ENCODE measurements at regions not wholly inside any gene's neighbourhood (a gene's known extent, or its start where the extent isn't known, plus 50 kb on each side); places are given as distances from the start of the nearest gene placed in this dataset.

GRCh38 chr16:9536905-9537304 lies 445.5 kb downstream of the HAPSTR1 start:
- CTCF ChIA-PET, result no interaction called here
- intact Hi-C loops (cut with micrococcal nuclease) (no loop called here), dilution Hi-C loops (cut with MboI; ENCODE audit: extremely low pct_ligation_motif_present, low sequenced_read_pairs) (no loop called here)
- Histone ChIP-seq H3K27ac (ENCODE audit: insufficient read depth, low read depth, low read length) (no peak overlapping the region), H3K9me3 (replicated peaks; ENCODE audit: control insufficient read depth, insufficient read depth, low read length) (no peaks in the 10 kb centered on the region), H3K4me3 (replicated peaks in 1 of 3; ENCODE audit: insufficient read depth in 1 of 3, low read depth in 1 of 3, low read length in 3 of 3) (no peak overlapping the region), H4K20me1 (replicated peaks; ENCODE audit: control insufficient read depth, extremely low read depth, insufficient read depth, low read length) (no peaks in the 10 kb centered on the region), H3K9me1 (replicated peaks; ENCODE audit: control insufficient read depth, extremely low read depth, insufficient read depth, low read length) (no peaks in the 10 kb centered on the region), H3K9ac (replicated peaks; ENCODE audit: extremely low read depth, insufficient read depth, low read length) (no peak overlapping the region), H3K27me3 (ENCODE audit: control insufficient read depth in 2 of 2, insufficient read depth in 2 of 2, low read length in 2 of 2) (no peaks in the 10 kb centered on the region), H3K4me2 (ENCODE audit: insufficient read depth, low read length) (no peak overlapping the region), H3K4me1 (ENCODE audit: control insufficient read depth, extremely low read depth, insufficient read depth, low read length) (no peaks in the 10 kb centered on the region), H3K79me2 (ENCODE audit: control insufficient read depth, insufficient read depth, low read length) (no peaks in the 10 kb centered on the region), H3K36me3 (ENCODE audit: control insufficient read depth in 2 of 2, extremely low read depth in 1 of 2, insufficient read depth in 2 of 2, low read length in 2 of 2) (no peaks in the 10 kb centered on the region), H2AFZ (ENCODE audit: low read depth, low read length) (no peak overlapping the region)
- TF ChIP-seq FOS (IDR thresholded peaks at IDR 0.05; ENCODE audit: borderline replicate concordance, insufficient read depth, low read length) (no peak), CTCF (IDR thresholded peaks at IDR 0.05; ENCODE audit: extremely low read depth in 1 of 2, insufficient read depth in 1 of 2, low read depth in 1 of 2, low read length in 2 of 2) (no peak), GATA2 (IDR thresholded peaks at IDR 0.05; ENCODE audit: insufficient read depth, insufficient read length, low read depth, low read length) (no peak), JUN (IDR thresholded peaks at IDR 0.05; ENCODE audit: borderline replicate concordance, insufficient read depth, insufficient read length, low read depth) (no peak), POLR2A (IDR thresholded peaks at IDR 0.05; ENCODE audit: low read depth, low read length) (no peak), POLR2AphosphoS5 (IDR thresholded peaks at IDR 0.05; ENCODE audit: insufficient read depth, low read depth, low read length) (no peak), MYC (IDR thresholded peaks at IDR 0.05; ENCODE audit: low read depth, low read length) (no peak)
- POLR2A ChIA-PET, result no interaction called here
- BruUV-seq (replicated peaks), result no TSS peak
- no peak for FAIRE-seq
- DNase-seq (ENCODE audit: low read depth, low spot score), result no peak

GRCh38 chr16:9539346-9539745 lies 447.9 kb downstream of the HAPSTR1 start:
- H3K4me3 ChIP-seq (replicated peaks in 1 of 3; ENCODE audit: insufficient read depth in 1 of 3, low read depth in 1 of 3, low read length in 3 of 3), result no peak overlapping the region
- BruUV-seq (replicated peaks), result no TSS peak
- no peak overlapping the region for H3K9ac ChIP-seq (replicated peaks; ENCODE audit: extremely low read depth, insufficient read depth, low read length)
- no peaks in the 10 kb centered on the region for H3K9me1 ChIP-seq (replicated peaks; ENCODE audit: control insufficient read depth, extremely low read depth, insufficient read depth, low read length)
- ChIA-PET POLR2A (no interaction called here), CTCF (no interaction called here)
- dilution Hi-C loops (cut with MboI; ENCODE audit: extremely low pct_ligation_motif_present, low sequenced_read_pairs), result no loop called here
- TF ChIP-seq MAX (IDR thresholded peaks at IDR 0.05; ENCODE audit: insufficient read depth, insufficient read length) (no peak), GATA2 (IDR thresholded peaks at IDR 0.05; ENCODE audit: insufficient read depth, insufficient read length, low read depth, low read length) (no peak), POLR2AphosphoS5 (IDR thresholded peaks at IDR 0.05; ENCODE audit: insufficient read depth, low read depth, low read length) (no peak), CTCF (IDR thresholded peaks at IDR 0.05; ENCODE audit: extremely low read depth in 1 of 2, insufficient read depth in 1 of 2, low read depth in 1 of 2, low read length in 2 of 2) (no peak), EZH2 (IDR thresholded peaks at IDR 0.05; ENCODE audit: borderline replicate concordance, low read depth, low read length, severe bottlenecking) (no peak), POLR2A (IDR thresholded peaks at IDR 0.05; ENCODE audit: low read depth, low read length) (no peak), FOS (IDR thresholded peaks at IDR 0.05; ENCODE audit: borderline replicate concordance, insufficient read depth, low read length) (no peak), MYC (IDR thresholded peaks at IDR 0.05; ENCODE audit: low read depth, low read length) (no peak), JUN (IDR thresholded peaks at IDR 0.05; ENCODE audit: borderline replicate concordance, insufficient read depth, insufficient read length, low read depth) (no peak)
- H3K27ac ChIP-seq (ENCODE audit: insufficient read depth, low read depth, low read length), result no peak overlapping the region
- no peak overlapping the region for H3K4me2 ChIP-seq (ENCODE audit: insufficient read depth, low read length)
- intact Hi-C loops (cut with micrococcal nuclease), result no loop called here
- FAIRE-seq (no peak), DNase-seq (ENCODE audit: low read depth, low spot score) (no peak)
- H3K27me3 ChIP-seq (ENCODE audit: control insufficient read depth in 2 of 2, insufficient read depth in 2 of 2, low read length in 2 of 2), result no peaks in the 10 kb centered on the region
- no peaks in the 10 kb centered on the region for H3K4me1 ChIP-seq (ENCODE audit: control insufficient read depth, extremely low read depth, insufficient read depth, low read length)
- H4K20me1 ChIP-seq (replicated peaks; ENCODE audit: control insufficient read depth, extremely low read depth, insufficient read depth, low read length), result no peaks in the 10 kb centered on the region
- peaks cover 3% of the 10 kb centered on the region for H3K9me3 ChIP-seq (replicated peaks; ENCODE audit: control insufficient read depth, insufficient read depth, low read length)
- no peaks in the 10 kb centered on the region for H3K36me3 ChIP-seq (ENCODE audit: control insufficient read depth in 2 of 2, extremely low read depth in 1 of 2, insufficient read depth in 2 of 2, low read length in 2 of 2)
- H3K79me2 ChIP-seq (ENCODE audit: control insufficient read depth, insufficient read depth, low read length), result no peaks in the 10 kb centered on the region
- no peak overlapping the region for H2AFZ ChIP-seq (ENCODE audit: low read depth, low read length)
